ENCODE measurements at regions not wholly inside any gene's neighbourhood (a gene's known extent, or its start where the extent isn't known, plus 50 kb on each side); places are given as distances from the start of the nearest gene placed in this dataset.

DNA sequence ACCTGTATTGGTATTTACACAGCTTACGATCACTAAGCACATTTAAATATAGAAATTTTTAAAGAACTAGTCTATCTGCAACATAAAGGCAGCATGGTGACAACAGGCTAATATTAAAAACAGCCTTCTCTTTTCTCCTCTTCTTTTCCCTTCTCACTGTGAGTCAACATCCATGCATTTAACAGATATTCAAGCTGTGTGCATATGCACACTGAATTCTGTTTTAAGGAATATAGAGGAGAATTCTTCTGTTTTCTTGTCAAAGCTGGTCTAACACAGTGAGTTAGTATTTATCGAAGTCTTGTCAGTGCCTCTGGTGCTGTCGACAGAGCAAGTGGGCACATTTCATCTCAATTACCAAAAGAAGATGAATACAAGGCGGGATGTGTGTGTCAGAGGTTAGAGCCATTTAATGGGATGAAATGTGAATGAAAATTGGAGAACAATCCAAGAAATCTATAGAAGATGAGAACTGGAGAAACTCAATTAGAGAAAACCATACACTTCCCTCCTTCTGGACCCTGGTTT, 282.3 kb downstream of the FAT3 start (continued):
- TF ChIP-seq, protein P1, sequence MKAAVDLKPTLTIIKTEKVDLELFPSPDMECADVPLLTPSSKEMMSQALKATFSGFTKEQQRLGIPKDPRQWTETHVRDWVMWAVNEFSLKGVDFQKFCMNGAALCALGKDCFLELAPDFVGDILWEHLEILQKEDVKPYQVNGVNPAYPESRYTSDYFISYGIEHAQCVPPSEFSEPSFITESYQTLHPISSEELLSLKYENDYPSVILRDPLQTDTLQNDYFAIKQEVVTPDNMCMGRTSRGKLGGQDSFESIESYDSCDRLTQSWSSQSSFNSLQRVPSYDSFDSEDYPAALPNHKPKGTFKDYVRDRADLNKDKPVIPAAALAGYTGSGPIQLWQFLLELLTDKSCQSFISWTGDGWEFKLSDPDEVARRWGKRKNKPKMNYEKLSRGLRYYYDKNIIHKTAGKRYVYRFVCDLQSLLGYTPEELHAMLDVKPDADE (IDR thresholded peaks at IDR 0.05): no peak
- TF ChIP-seq, protein P2, sequence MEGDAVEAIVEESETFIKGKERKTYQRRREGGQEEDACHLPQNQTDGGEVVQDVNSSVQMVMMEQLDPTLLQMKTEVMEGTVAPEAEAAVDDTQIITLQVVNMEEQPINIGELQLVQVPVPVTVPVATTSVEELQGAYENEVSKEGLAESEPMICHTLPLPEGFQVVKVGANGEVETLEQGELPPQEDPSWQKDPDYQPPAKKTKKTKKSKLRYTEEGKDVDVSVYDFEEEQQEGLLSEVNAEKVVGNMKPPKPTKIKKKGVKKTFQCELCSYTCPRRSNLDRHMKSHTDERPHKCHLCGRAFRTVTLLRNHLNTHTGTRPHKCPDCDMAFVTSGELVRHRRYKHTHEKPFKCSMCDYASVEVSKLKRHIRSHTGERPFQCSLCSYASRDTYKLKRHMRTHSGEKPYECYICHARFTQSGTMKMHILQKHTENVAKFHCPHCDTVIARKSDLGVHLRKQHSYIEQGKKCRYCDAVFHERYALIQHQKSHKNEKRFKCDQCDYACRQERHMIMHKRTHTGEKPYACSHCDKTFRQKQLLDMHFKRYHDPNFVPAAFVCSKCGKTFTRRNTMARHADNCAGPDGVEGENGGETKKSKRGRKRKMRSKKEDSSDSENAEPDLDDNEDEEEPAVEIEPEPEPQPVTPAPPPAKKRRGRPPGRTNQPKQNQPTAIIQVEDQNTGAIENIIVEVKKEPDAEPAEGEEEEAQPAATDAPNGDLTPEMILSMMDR (conservative IDR thresholded peaks at IDR 0.05; ENCODE audit: low read depth in 2 of 2): no peak

DNA sequence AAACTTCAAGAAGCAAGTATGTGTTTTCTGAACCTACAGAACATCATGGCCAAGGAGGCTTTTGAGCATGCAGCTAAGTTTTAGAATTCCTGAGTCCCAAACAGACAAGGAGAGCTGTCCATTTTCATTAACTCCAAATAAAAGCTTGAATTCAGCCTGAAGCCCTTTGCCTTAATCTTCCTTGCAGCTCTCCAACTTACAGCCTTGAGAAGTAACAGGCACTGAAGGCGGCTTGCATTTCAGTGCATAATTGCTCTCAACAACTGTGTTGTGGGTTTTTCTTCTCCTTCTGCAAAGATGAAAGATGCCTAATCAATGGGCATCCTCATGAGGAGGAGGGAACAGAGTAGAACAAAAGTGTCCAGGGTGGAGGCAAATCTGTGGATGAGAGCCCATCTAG, 286.0 kb downstream of the FAT3 start:
- H3K27ac Mint-ChIP-seq: peak overlapping the region; percentile 38
- 0 out of 2 replicates have a peak, but pooled peaks cover under 1% of the 10 kb centered on the region for H3K9me2 ChIP-seq (ENCODE audit: insufficient read depth)
- H3K79me2 ChIP-seq (replicated peaks; ENCODE audit: insufficient read depth): peaks cover 51% of the 10 kb centered on the region
- H3K4me2 ChIP-seq: peak overlapping the region; percentile 28; the same call in 1 of the 2 replicates
- no peak overlapping the region for H3K4me3 Mint-ChIP-seq
- ATAC-seq (no peak; the same call in 2 of the 3 replicates), DNase-seq (ENCODE audit: low spot score) (no peak)
- no peaks in the 10 kb centered on the region for H3F3A ChIP-seq (replicated peaks; ENCODE audit: low read depth)
- H3K27me3 ChIP-seq (ENCODE audit: insufficient read depth): no peaks in the 10 kb centered on the region
- H3K9me3 Mint-ChIP-seq: peaks cover under 1% of the 10 kb centered on the region; the same call in 1 of the 3 replicates
- H3K27me3 Mint-ChIP-seq (ENCODE audit: insufficient read depth, low read depth, poor library complexity): peaks cover 5% of the 10 kb centered on the region
- no peaks in the 10 kb centered on the region for H3K36me3 ChIP-seq (ENCODE audit: insufficient read depth)
- no peak overlapping the region for H3K4me3 ChIP-seq
- peaks cover 47% of the 10 kb centered on the region for H3K4me1 ChIP-seq (ENCODE audit: insufficient read depth)
- H3K36me3 Mint-ChIP-seq (ENCODE audit: low read depth): peaks cover 2% of the 10 kb centered on the region; the same call in 2 of the 3 replicates
- no peaks in the 10 kb centered on the region for H4K20me1 ChIP-seq (replicated peaks; ENCODE audit: insufficient read depth)
- peaks cover 57% of the 10 kb centered on the region for H3K4me1 Mint-ChIP-seq
- no peak overlapping the region for H2AFZ ChIP-seq
- H3K27ac ChIP-seq (ENCODE audit: low read depth): peak overlapping the region; percentile 81
- TF ChIP-seq ZNF114 (CRISPR knock-in tag; IDR thresholded peaks at IDR 0.05) (no peak), JUNB (IDR thresholded peaks at IDR 0.05; ENCODE audit: unreplicated experiment) (no peak), STAT1 (IDR thresholded peaks at IDR 0.05; ENCODE audit: unreplicated experiment) (no peak), EZH2phosphoT487 (IDR thresholded peaks at IDR 0.05; ENCODE audit: unreplicated experiment) (no peak), POLR2AphosphoS5 (IDR thresholded peaks at IDR 0.05; ENCODE audit: low read depth) (no peak), ZNF331 (CRISPR knock-in tag; IDR thresholded peaks at IDR 0.05; ENCODE audit: low read depth) (no peak), NANOG (IDR thresholded peaks at IDR 0.05; ENCODE audit: borderline replicate concordance) (no peak), EZH2 (IDR thresholded peaks at IDR 0.05; ENCODE audit: low read depth, unreplicated experiment) (no peak)
- TF ChIP-seq, protein P2 (conservative IDR thresholded peaks at IDR 0.05; ENCODE audit: low read depth in 2 of 2): no peak
- TF ChIP-seq, protein P1 (IDR thresholded peaks at IDR 0.05): no peak
- TF ChIP-seq, protein P3, sequence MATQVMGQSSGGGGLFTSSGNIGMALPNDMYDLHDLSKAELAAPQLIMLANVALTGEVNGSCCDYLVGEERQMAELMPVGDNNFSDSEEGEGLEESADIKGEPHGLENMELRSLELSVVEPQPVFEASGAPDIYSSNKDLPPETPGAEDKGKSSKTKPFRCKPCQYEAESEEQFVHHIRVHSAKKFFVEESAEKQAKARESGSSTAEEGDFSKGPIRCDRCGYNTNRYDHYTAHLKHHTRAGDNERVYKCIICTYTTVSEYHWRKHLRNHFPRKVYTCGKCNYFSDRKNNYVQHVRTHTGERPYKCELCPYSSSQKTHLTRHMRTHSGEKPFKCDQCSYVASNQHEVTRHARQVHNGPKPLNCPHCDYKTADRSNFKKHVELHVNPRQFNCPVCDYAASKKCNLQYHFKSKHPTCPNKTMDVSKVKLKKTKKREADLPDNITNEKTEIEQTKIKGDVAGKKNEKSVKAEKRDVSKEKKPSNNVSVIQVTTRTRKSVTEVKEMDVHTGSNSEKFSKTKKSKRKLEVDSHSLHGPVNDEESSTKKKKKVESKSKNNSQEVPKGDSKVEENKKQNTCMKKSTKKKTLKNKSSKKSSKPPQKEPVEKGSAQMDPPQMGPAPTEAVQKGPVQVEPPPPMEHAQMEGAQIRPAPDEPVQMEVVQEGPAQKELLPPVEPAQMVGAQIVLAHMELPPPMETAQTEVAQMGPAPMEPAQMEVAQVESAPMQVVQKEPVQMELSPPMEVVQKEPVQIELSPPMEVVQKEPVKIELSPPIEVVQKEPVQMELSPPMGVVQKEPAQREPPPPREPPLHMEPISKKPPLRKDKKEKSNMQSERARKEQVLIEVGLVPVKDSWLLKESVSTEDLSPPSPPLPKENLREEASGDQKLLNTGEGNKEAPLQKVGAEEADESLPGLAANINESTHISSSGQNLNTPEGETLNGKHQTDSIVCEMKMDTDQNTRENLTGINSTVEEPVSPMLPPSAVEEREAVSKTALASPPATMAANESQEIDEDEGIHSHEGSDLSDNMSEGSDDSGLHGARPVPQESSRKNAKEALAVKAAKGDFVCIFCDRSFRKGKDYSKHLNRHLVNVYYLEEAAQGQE (IDR thresholded peaks at IDR 0.05; ENCODE audit: unreplicated experiment): no peak

Measured in GM23338 (cell line).